Gastrocnemius medialis (tissue), 4 donors: ENCODE measurements at regions not wholly inside any gene's neighbourhood (a gene's known extent, or its start where the extent isn't known, plus 50 kb on each side); places are given as distances from the start of the nearest gene placed in this dataset.

ENCODE experiments used
- POLR2A ChIP-seq, 2 donors: fragments of 450-650 bp; IDR thresholded peaks; one replicate each; pipeline ENCODE4 v1.6.1; 2017; ENCODE audit warnings: antibody characterized with exemption in 2 of 2, mild to moderate bottlenecking in 2 of 2, moderate library complexity in 2 of 2
- TF ChIP-seq, protein P1 (sequence below), 5 experiments: fragments of 450-650 bp in 3 of 5; fragments of 200-600 bp in 2 of 5; sonication (generic) in 2 of 5; IDR thresholded peaks in 4 of 5; conservative IDR thresholded peaks in 1 of 5; 1 replicate in 4 of 5; 2 replicates in 1 of 5; pipeline ENCODE4 v1.5.1; 2016 to 2019; ENCODE audit warnings: antibody characterized with exemption in 5 of 5, mild to moderate bottlenecking in 3 of 5, moderate library complexity in 3 of 5

DNA sequence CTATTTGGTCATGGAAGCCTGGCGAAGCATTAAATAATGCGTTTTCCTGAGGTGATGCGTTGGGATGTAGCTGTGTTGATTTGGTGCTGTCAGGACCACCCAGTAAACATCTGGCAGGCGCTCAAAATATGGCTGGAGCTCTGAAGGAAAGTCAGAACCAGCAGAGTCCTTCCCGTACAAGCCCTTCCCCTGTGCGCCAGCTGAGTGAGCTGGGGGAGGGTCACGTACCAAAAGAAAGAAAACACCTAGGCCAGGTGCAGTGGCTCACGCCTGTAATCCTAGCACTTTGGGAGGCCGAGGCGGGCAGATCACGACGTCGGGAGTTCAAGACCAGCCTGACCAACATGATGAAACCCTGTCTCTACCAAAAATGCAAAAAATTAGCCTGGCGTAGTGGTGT is 55.6 kb upstream of the CECR2 start:
- TF ChIP-seq, protein P1, sequence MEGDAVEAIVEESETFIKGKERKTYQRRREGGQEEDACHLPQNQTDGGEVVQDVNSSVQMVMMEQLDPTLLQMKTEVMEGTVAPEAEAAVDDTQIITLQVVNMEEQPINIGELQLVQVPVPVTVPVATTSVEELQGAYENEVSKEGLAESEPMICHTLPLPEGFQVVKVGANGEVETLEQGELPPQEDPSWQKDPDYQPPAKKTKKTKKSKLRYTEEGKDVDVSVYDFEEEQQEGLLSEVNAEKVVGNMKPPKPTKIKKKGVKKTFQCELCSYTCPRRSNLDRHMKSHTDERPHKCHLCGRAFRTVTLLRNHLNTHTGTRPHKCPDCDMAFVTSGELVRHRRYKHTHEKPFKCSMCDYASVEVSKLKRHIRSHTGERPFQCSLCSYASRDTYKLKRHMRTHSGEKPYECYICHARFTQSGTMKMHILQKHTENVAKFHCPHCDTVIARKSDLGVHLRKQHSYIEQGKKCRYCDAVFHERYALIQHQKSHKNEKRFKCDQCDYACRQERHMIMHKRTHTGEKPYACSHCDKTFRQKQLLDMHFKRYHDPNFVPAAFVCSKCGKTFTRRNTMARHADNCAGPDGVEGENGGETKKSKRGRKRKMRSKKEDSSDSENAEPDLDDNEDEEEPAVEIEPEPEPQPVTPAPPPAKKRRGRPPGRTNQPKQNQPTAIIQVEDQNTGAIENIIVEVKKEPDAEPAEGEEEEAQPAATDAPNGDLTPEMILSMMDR (IDR thresholded peaks at IDR 0.05 in 4 of 5, conservative IDR thresholded peaks at IDR 0.05 in 1 of 5): no peak
- no peak for TF ChIP-seq POLR2A (IDR thresholded peaks at IDR 0.05)
